GM12878 (cell line): ENCODE measurements at regions not wholly inside any gene's neighbourhood (a gene's known extent, or its start where the extent isn't known, plus 50 kb on each side); places are given as distances from the start of the nearest gene placed in this dataset.

Source experiments
- ATAC-seq: fragments of 200-7000 bp; cut with Tn5 transposase; 3 replicates; pipeline ENCODE4 v1.9.1; 2020; ENCODE audit warnings: mild to moderate bottlenecking, moderate library complexity
- BruUV-seq: library from RNA; stranded (reverse); fragments of 400-500 nt; replicated peaks from 2 replicates; lab custom pipeline; 2021; lab: Mats Ljungman, UMichigan
- CTCF ChIA-PET: fragments of 300-600 bp; sonication (Branson Sonifier 250); formaldehyde crosslinking; extraction: SDS; loops from one replicate; lab custom pipeline; 2021; ENCODE audit warnings: inconsistent platforms; lab: Yijun Ruan, JAX
- POLR2A ChIA-PET: fragments of 350-600 bp; formaldehyde crosslinking; extraction: SDS; loops from one replicate; lab custom pipeline; 2021; ENCODE audit warnings: inconsistent platforms; lab: Charles Lee
- RAD21 ChIA-PET: fragments of 300-600 bp; sonication (Branson Sonifier 250); formaldehyde crosslinking; loops from one replicate; lab custom pipeline; 2023; ENCODE audit warnings: antibody characterized with exemption; ENCODE audit not compliant: unreplicated experiment; lab: Charles Lee
- SMC1A ChIA-PET: fragments of 300-600 bp; sonication (Branson Sonifier 250); formaldehyde crosslinking; loops from one replicate; lab custom pipeline; 2023; ENCODE audit not compliant: unreplicated experiment, uncharacterized antibody; lab: Charles Lee
- DNase-seq: peaks from one replicate; pipeline ENCODE4 v3.0.0-alpha.2; 2011; ENCODE audit warnings: low read depth, low spot score
- FAIRE-seq: peaks from 3 replicates; lab custom pipeline; 2011; peaks lifted over from hg19 to GRCh38; lab: Jason Lieb, UNC
- H2AFZ ChIP-seq: 2 replicates; pipeline ENCODE4 v1.6.0; 2011; ENCODE audit warnings: low read depth, low read length, control low read depth; ENCODE audit not compliant: control insufficient read depth
- H3K27ac ChIP-seq: 2 replicates; pipeline ENCODE4 v1.5.1; 2011; ENCODE audit warnings: control low read depth; ENCODE audit not compliant: control insufficient read depth, insufficient read depth
- H3K27me3 ChIP-seq, 2 experiments: replicated peaks in 1 of 2; 2 replicates each; pipeline versions ENCODE4 v1.6.0 to v1.6.1; 2011; ENCODE audit warnings: low read length in 1 of 2; ENCODE audit not compliant: control insufficient read depth in 2 of 2, insufficient read depth in 2 of 2
- H3K36me3 ChIP-seq, 2 experiments: 2 replicates each; pipeline ENCODE4 v1.5.1; 2011; ENCODE audit warnings: low read length in 1 of 2; ENCODE audit not compliant: control insufficient read depth in 2 of 2, insufficient read depth in 2 of 2
- H3K4me1 ChIP-seq: 2 replicates; pipeline ENCODE4 v1.6.1; 2011; ENCODE audit warnings: mild to moderate bottlenecking, low read length, moderate library complexity, mixed read lengths; ENCODE audit not compliant: control insufficient read depth, insufficient read depth
- H3K4me2 ChIP-seq: 2 replicates; pipeline ENCODE4 v1.6.0; 2011; ENCODE audit warnings: control low read depth; ENCODE audit not compliant: control insufficient read depth, insufficient read depth
- H3K4me3 ChIP-seq: fragments of 200-600 bp; sonication (generic); 2 replicates; pipeline ENCODE4 v1.5.1; 2016
- H3K79me2 ChIP-seq: 2 replicates; pipeline ENCODE4 v1.6.0; 2011; ENCODE audit warnings: low read length; ENCODE audit not compliant: control insufficient read depth, insufficient read depth
- H3K9ac ChIP-seq: 2 replicates; pipeline ENCODE4 v1.8.0; 2011; ENCODE audit warnings: low read length, control low read depth, mixed read lengths; ENCODE audit not compliant: control insufficient read depth, insufficient read depth
- H3K9me3 ChIP-seq: replicated peaks from 3 replicates; pipeline ENCODE4 v1.5.1; 2011; ENCODE audit warnings: mild to moderate bottlenecking, low read length; ENCODE audit not compliant: control insufficient read depth, insufficient read depth
- H4K20me1 ChIP-seq: 2 replicates; pipeline ENCODE4 v1.6.0; 2011; ENCODE audit not compliant: control insufficient read depth, insufficient read depth
- BRCA1 ChIP-seq: IDR thresholded peaks from 2 replicates; pipeline ENCODE4 v1.6.1; 2011; ENCODE audit warnings: low read depth, low read length, improper control_type of control experiment
- CREM ChIP-seq: IDR thresholded peaks from 2 replicates; pipeline ENCODE4 v1.6.1; 2014; ENCODE audit warnings: antibody characterized with exemption, low read depth
- HCFC1 ChIP-seq: fragments of 150-350 bp; IDR thresholded peaks from 2 replicates; pipeline ENCODE4 v1.6.1; 2014; ENCODE audit warnings: low read length
- NKRF ChIP-seq: fragments of 450-650 bp; conservative IDR thresholded peaks from 2 replicates; pipeline ENCODE4 v1.6.1; 2017; ENCODE audit warnings: mild to moderate bottlenecking, moderate library complexity
- POU2F2 ChIP-seq: IDR thresholded peaks from 3 replicates; pipeline ENCODE4 v1.6.1; 2011; ENCODE audit warnings: low read depth, mild to moderate bottlenecking, low read length, borderline replicate concordance
- SIN3A ChIP-seq: IDR thresholded peaks from 2 replicates; pipeline ENCODE4 v1.6.1; 2012; ENCODE audit warnings: low read depth, low read length, improper control_type of control experiment
- USF1 ChIP-seq: IDR thresholded peaks from 2 replicates; pipeline ENCODE4 v1.6.1; 2011; ENCODE audit warnings: borderline replicate concordance, low read depth, mild to moderate bottlenecking, moderate library complexity, mixed read lengths, low read length; ENCODE audit not compliant: insufficient read depth; ENCODE audit errors: extremely low read length
- YY1 ChIP-seq: IDR thresholded peaks from 2 replicates; pipeline ENCODE4 v1.6.1; 2011; ENCODE audit warnings: low read depth, mild to moderate bottlenecking, low read length
- ZBED1 ChIP-seq: IDR thresholded peaks from 2 replicates; pipeline ENCODE4 v1.6.1; 2016; ENCODE audit warnings: borderline replicate concordance
- ZBTB40 ChIP-seq: fragments of 450-650 bp; IDR thresholded peaks from 2 replicates; pipeline ENCODE4 v1.6.1; 2016; ENCODE audit warnings: mild to moderate bottlenecking, moderate library complexity, borderline replicate concordance
- WGBS: methylation state at CpG from one replicate; pipeline ENCODE4 v1.1.6; 2016; ENCODE audit warnings: low lambda C conversion rate; ENCODE audit not compliant: insufficient replicate concordance, insufficient coverage; ENCODE audit errors: missing lambda C conversion rate; 5-methylcytosine and 5-hydroxymethylcytosine counted together
- in situ Hi-C: fragments of 300-500 bp; cut with MboI; formaldehyde crosslinking; loops from 9 replicates; pipeline ENCODE4 v1.14.3; 2018; ENCODE audit warnings: mixed read lengths
- intact Hi-C: fragments of 100-400 bp; cut with micrococcal nuclease; formaldehyde crosslinking; loops from one replicate; pipeline ENCODE4 v1.14.2; 2022; ENCODE audit not compliant: unreplicated experiment

DNA sequence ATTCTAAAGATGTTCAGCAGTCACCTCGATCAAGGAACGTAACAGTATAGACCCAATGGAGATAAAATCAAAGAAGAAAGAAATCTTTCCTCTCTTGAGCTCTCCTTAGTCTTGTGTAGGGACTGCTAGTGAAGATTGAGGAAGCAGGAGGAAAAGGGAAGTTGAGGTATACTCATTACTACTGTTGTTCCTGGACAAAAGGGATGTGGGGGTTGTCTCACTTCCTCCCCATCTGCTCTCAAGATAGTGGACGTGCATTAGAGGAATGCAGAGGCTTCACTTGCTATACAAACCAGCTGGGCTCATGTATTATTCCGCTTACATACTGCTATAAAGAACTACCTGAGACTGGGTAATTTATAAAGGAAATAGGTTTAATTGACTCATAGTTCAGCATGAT is 208.9 kb upstream of the ARHGEF9 start:
- ATAC-seq (no peak), DNase-seq (no peak), FAIRE-seq (no peak)
- Histone ChIP-seq H2AFZ (no peak overlapping the region), H3K27ac (no peak overlapping the region), H3K4me2 (no peak overlapping the region), H3K79me2 (no peaks in the 10 kb centered on the region), H3K4me3 (no peak overlapping the region), H3K9ac (no peak overlapping the region), H3K4me1 (no peaks in the 10 kb centered on the region), H4K20me1 (no peaks in the 10 kb centered on the region), H3K9me3 (no peaks in the 10 kb centered on the region), H3K36me3 (no peaks in the 10 kb centered on the region), H3K27me3 (no peaks in the 10 kb centered on the region)
- ChIA-PET CTCF (no interaction called here), RAD21 (no interaction called here), SMC1A (no interaction called here), POLR2A (no interaction called here)
- TF ChIP-seq HCFC1 (no peak), CREM (no peak), POU2F2 (no peak), BRCA1 (no peak)
- intact Hi-C loops, result no loop called here
- in situ Hi-C loops, result no loop called here
- 11% methylated on average over 4 of the region's 4 CpGs for WGBS
- no TSS peak for BruUV-seq

DNA sequence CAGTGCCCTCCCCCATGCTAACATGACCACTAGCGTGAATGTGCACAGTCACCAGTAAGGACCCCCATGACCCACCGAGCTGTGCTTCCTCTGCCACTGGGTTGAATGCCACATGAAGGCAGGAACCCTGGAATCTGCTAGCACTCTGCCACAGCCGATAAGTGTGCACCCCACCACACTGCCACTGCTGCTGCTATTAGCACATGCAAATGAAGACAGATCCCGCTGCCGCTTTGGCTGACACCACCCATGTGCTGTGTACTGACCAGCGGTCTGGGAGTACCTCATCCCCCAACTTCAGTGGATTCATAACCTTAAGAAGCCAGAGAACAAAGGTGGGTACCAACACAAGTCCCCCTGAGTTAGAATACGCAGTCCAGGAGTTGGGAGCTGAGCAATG is 200.9 kb upstream of the ARHGEF9 start:
- Histone ChIP-seq H3K4me1 (no peaks in the 10 kb centered on the region), H4K20me1 (no peaks in the 10 kb centered on the region), H3K36me3 (no peaks in the 10 kb centered on the region), H3K9me3 (no peaks in the 10 kb centered on the region; the same call in 2 of the 3 replicates), H3K27me3 (no peaks in the 10 kb centered on the region), H3K4me2 (no peak overlapping the region), H3K79me2 (no peaks in the 10 kb centered on the region), H3K9ac (no peak overlapping the region), H3K27ac (no peak overlapping the region), H3K4me3 (no peak overlapping the region), H2AFZ (no peak overlapping the region)
- FAIRE-seq, result no peak
- POLR2A ChIA-PET, result no interaction called here
- intact Hi-C loops (no loop called here), in situ Hi-C loops (no loop called here)
- no TSS peak for BruUV-seq
- 43% methylated on average over 7 of the region's 7 CpGs for WGBS
- no peak for DNase-seq
- CTCF ChIA-PET, result no interaction called here
- RAD21 ChIA-PET, result no interaction called here
- ATAC-seq, result no peak
- SMC1A ChIA-PET, result no interaction called here
- TF ChIP-seq NKRF, result no peak
- TF ChIP-seq ZBTB40, result no peak
- TF ChIP-seq ZBED1, result no peak
- no peak for TF ChIP-seq BRCA1
- no peak for TF ChIP-seq SIN3A
- TF ChIP-seq YY1, result no peak
- TF ChIP-seq USF1, result no peak
